Immature natural killer cell (primary cell): ENCODE measurements at regions not wholly inside any gene's neighbourhood (a gene's known extent, or its start where the extent isn't known, plus 50 kb on each side); places are given as distances from the start of the nearest gene placed in this dataset.
A peak's percentile ranks its signal among the peaks of the same experiment; 100 is the strongest.

Source experiments
- DNase-seq, 3 donors: peaks; one replicate each; pipeline ENCODE4 v3.0.0; 2022; ENCODE audit warnings: mixed read lengths in 1 of 3
- H3K27ac Mint-ChIP-seq, 6 donors: one replicate each; pipeline ENCODE4 v1.8.0; 2020; ENCODE audit warnings: mixed read lengths in 6 of 6, mild to moderate bottlenecking in 5 of 6, inconsistent platforms in 4 of 6, moderate library complexity in 3 of 6
- H3K27me3 Mint-ChIP-seq, 3 donors: one replicate each; pipeline ENCODE4 v1.8.0; 2020 to 2021; ENCODE audit warnings: low read depth in 3 of 3, mild to moderate bottlenecking in 3 of 3, mixed read lengths in 3 of 3, moderate library complexity in 3 of 3, inconsistent platforms in 1 of 3
- H3K36me3 Mint-ChIP-seq, 3 donors: one replicate each; pipeline ENCODE4 v1.8.0; 2020; ENCODE audit warnings: mixed read lengths in 3 of 3, inconsistent platforms in 2 of 3, mild to moderate bottlenecking in 2 of 3
- H3K4me1 Mint-ChIP-seq, 2 donors: one replicate each; pipeline ENCODE4 v1.8.0; 2020; ENCODE audit warnings: inconsistent platforms in 2 of 2, mild to moderate bottlenecking in 2 of 2, mixed read lengths in 2 of 2, moderate library complexity in 1 of 2
- H3K4me3 Mint-ChIP-seq, 5 donors: one replicate each; pipeline ENCODE4 v1.8.0; 2020; ENCODE audit warnings: mild to moderate bottlenecking in 5 of 5, mixed read lengths in 5 of 5, inconsistent platforms in 3 of 5, moderate library complexity in 3 of 5
- H3K9me3 Mint-ChIP-seq, 6 donors: one replicate each; pipeline ENCODE4 v1.8.0; 2020; ENCODE audit warnings: mild to moderate bottlenecking in 6 of 6, mixed read lengths in 6 of 6, inconsistent platforms in 4 of 6, moderate library complexity in 3 of 6

- Mint-ChIP-seq H3K36me3 (no peaks in the 10 kb centered on the region), H3K4me1 (no peaks in the 10 kb centered on the region), H3K4me3 (no peak overlapping the region), H3K27ac (no peak overlapping the region), H3K27me3 (peaks cover 0 to 5% (median 0%) of the 10 kb centered on the region in 3 donors), H3K9me3 (peaks cover 0 to 4% (median 0%) of the 10 kb centered on the region in 6 donors)
- DNase-seq = no peak
Observed at GRCh38 chr16:82425661-82426060, 201.1 kb upstream of the CDH13 start.

- Mint-ChIP-seq H3K4me3 (no peak overlapping the region), H3K36me3 (no peaks in the 10 kb centered on the region), H3K4me1 (no peaks in the 10 kb centered on the region), H3K27ac (no peak overlapping the region), H3K27me3 (peaks cover 0 to 4% (median 0%) of the 10 kb centered on the region in 3 donors), H3K9me3 (peaks cover 0 to 4% (median 0%) of the 10 kb centered on the region in 6 donors)
- DNase-seq = no peak
Observed at GRCh38 chr16:82421851-82422250, 204.9 kb upstream of the CDH13 start.

- Mint-ChIP-seq H3K4me1 (no peaks in the 10 kb centered on the region), H3K9me3 (peaks cover 0 to 4% (median 0%) of the 10 kb centered on the region in 6 donors), H3K36me3 (no peaks in the 10 kb centered on the region), H3K27ac (no peak overlapping the region), H3K27me3 (peaks cover 0 to 2% (median 1%) of the 10 kb centered on the region in 3 donors), H3K4me3 (no peak overlapping the region)
- no peak for DNase-seq
Observed at GRCh38 chr16:82419332-82419731, 207.4 kb upstream of the CDH13 start.

- H3K4me1 Mint-ChIP-seq = no peaks in the 10 kb centered on the region
Observed at GRCh38 chr16:82414476-82414875, 212.3 kb upstream of the CDH13 start.

GRCh38 chr16:82412770-82413169, 214.0 kb upstream of the CDH13 start:
- H3K36me3 Mint-ChIP-seq = no peaks in the 10 kb centered on the region
- H3K4me3 Mint-ChIP-seq = no peak overlapping the region
- peaks cover 0 to 2% (median 0%) of the 10 kb centered on the region in 6 donors for H3K9me3 Mint-ChIP-seq
- peaks cover 0 to 5% (median 2%) of the 10 kb centered on the region in 3 donors for H3K27me3 Mint-ChIP-seq
- no peak for DNase-seq
- H3K27ac Mint-ChIP-seq = no peak overlapping the region
- no peaks in the 10 kb centered on the region for H3K4me1 Mint-ChIP-seq

More at GRCh38 chr16:82414476-82414875, 212.3 kb upstream of the CDH13 start:
- Mint-ChIP-seq H3K36me3 (no peaks in the 10 kb centered on the region), H3K4me3 (no peak overlapping the region), H3K27me3 (peaks cover 0 to 2% (median 2%) of the 10 kb centered on the region in 3 donors), H3K9me3 (no peaks in the 10 kb centered on the region), H3K27ac (no peak overlapping the region)
- no peak for DNase-seq

GRCh38 chr16:82405736-82406135, 221.0 kb upstream of the CDH13 start:
- no peak overlapping the region for H3K4me3 Mint-ChIP-seq
- no peaks in the 10 kb centered on the region for H3K36me3 Mint-ChIP-seq
- DNase-seq = no peak
- peaks cover 0 to 10% (median 4%) of the 10 kb centered on the region in 3 donors for H3K27me3 Mint-ChIP-seq
- H3K4me1 Mint-ChIP-seq = no peaks in the 10 kb centered on the region
- peak overlapping the region in 2 of 6 donors; percentile 4 to 35 for H3K27ac Mint-ChIP-seq
- peaks cover 0 to 7% (median 0%) of the 10 kb centered on the region in 6 donors for H3K9me3 Mint-ChIP-seq

GRCh38 chr16:82404586-82405315, 222.0 kb upstream of the CDH13 start:
- H3K27ac Mint-ChIP-seq = no peak overlapping the region
- H3K36me3 Mint-ChIP-seq = no peaks in the 10 kb centered on the region
- H3K9me3 Mint-ChIP-seq = peaks cover 0 to 7% (median 0%) of the 10 kb centered on the region in 6 donors
- no peak overlapping the region for H3K4me3 Mint-ChIP-seq
- peaks cover 0 to 10% (median 4%) of the 10 kb centered on the region in 3 donors for H3K27me3 Mint-ChIP-seq
- H3K4me1 Mint-ChIP-seq = no peaks in the 10 kb centered on the region
- DNase-seq = no peak

- no peaks in the 10 kb centered on the region for H3K36me3 Mint-ChIP-seq
- no peak for DNase-seq
- H3K27me3 Mint-ChIP-seq = peaks cover 1 to 8% (median 4%) of the 10 kb centered on the region in 3 donors
- no peak overlapping the region for H3K4me3 Mint-ChIP-seq
- H3K9me3 Mint-ChIP-seq = peaks cover 0 to 5% (median 0%) of the 10 kb centered on the region in 6 donors
- H3K4me1 Mint-ChIP-seq = no peaks in the 10 kb centered on the region
- no peak overlapping the region for H3K27ac Mint-ChIP-seq
Observed at GRCh38 chr16:82402665-82403218, 224.0 kb upstream of the CDH13 start.

- Mint-ChIP-seq H3K36me3 (no peaks in the 10 kb centered on the region), H3K27ac (no peak overlapping the region), H3K4me1 (no peaks in the 10 kb centered on the region), H3K9me3 (no peaks in the 10 kb centered on the region), H3K27me3 (peaks cover 2 to 12% (median 7%) of the 10 kb centered on the region in 3 donors), H3K4me3 (no peak overlapping the region)
- DNase-seq = no peak
Observed at GRCh38 chr16:82400046-82400445, 226.7 kb upstream of the CDH13 start.

GRCh38 chr16:82396509-82396908, 226.5 kb upstream of the MPHOSPH6 start:
- Mint-ChIP-seq H3K4me3 (no peak overlapping the region), H3K4me1 (no peaks in the 10 kb centered on the region), H3K27me3 (peaks cover 5 to 10% (median 7%) of the 10 kb centered on the region in 3 donors), H3K9me3 (no peaks in the 10 kb centered on the region), H3K27ac (no peak overlapping the region), H3K36me3 (no peaks in the 10 kb centered on the region)
- DNase-seq = no peak

GRCh38 chr16:82395212-82395611, 225.2 kb upstream of the MPHOSPH6 start:
- Mint-ChIP-seq H3K4me1 (no peaks in the 10 kb centered on the region), H3K9me3 (no peaks in the 10 kb centered on the region), H3K36me3 (no peaks in the 10 kb centered on the region), H3K27ac (no peak overlapping the region), H3K4me3 (no peak overlapping the region), H3K27me3 (peaks cover 6 to 9% (median 7%) of the 10 kb centered on the region in 3 donors)
- no peak for DNase-seq

GRCh38 chr16:82391690-82392089, 221.7 kb upstream of the MPHOSPH6 start:
- Mint-ChIP-seq H3K9me3 (peaks cover 0 to 1% (median 0%) of the 10 kb centered on the region in 6 donors), H3K4me1 (no peaks in the 10 kb centered on the region), H3K4me3 (no peak overlapping the region), H3K27me3 (peaks cover 5 to 7% (median 6%) of the 10 kb centered on the region in 3 donors), H3K36me3 (no peaks in the 10 kb centered on the region), H3K27ac (no peak overlapping the region)
- DNase-seq = no peak

GRCh38 chr16:82389956-82390650, 220.1 kb upstream of the MPHOSPH6 start:
- H3K4me1 Mint-ChIP-seq = no peaks in the 10 kb centered on the region
- H3K36me3 Mint-ChIP-seq = no peaks in the 10 kb centered on the region
- H3K27me3 Mint-ChIP-seq = peaks cover 2 to 4% (median 3%) of the 10 kb centered on the region in 3 donors

GRCh38 chr16:82386761-82387160, 216.7 kb upstream of the MPHOSPH6 start:
- Mint-ChIP-seq H3K36me3 (no peaks in the 10 kb centered on the region), H3K27me3 (peaks cover 2 to 4% (median 4%) of the 10 kb centered on the region in 3 donors), H3K4me3 (no peak overlapping the region), H3K9me3 (peaks cover 0 to 1% (median 0%) of the 10 kb centered on the region in 6 donors), H3K4me1 (no peaks in the 10 kb centered on the region), H3K27ac (no peak overlapping the region)
- no peak for DNase-seq

More at GRCh38 chr16:82389956-82390650, 220.1 kb upstream of the MPHOSPH6 start:
- Mint-ChIP-seq H3K27ac (no peak overlapping the region), H3K9me3 (peaks cover 0 to 1% (median 0%) of the 10 kb centered on the region in 6 donors), H3K4me3 (no peak overlapping the region)
- no peak for DNase-seq
